ENCODE measurements at regions not wholly inside any gene's neighbourhood (a gene's known extent, or its start where the extent isn't known, plus 50 kb on each side); places are given as distances from the start of the nearest gene placed in this dataset.
"Not testable (repeated sequence)": the region's sequence is repeated elsewhere in the genome, so short reads cannot be mapped to it uniquely, and the experiment has no call there.

GRCh38 chr9:85458114-85458864, 283.5 kb downstream of the AGTPBP1 start:
- not testable (repeated sequence) for TF ChIP-seq NR2F2, REST (IDR thresholded peaks at IDR 0.05)
